SH-SY5Y (cell line): ENCODE measurements at regions not wholly inside any gene's neighbourhood (a gene's known extent, or its start where the extent isn't known, plus 50 kb on each side); places are given as distances from the start of the nearest gene placed in this dataset.

Experiments
- GATA2 ChIP-seq: IDR thresholded peaks from 2 replicates; pipeline ENCODE4 v1.6.1; 2011; ENCODE audit warnings: mild to moderate bottlenecking, low read depth, low read length
- GATA3 ChIP-seq: IDR thresholded peaks from 2 replicates; pipeline ENCODE4 v1.6.1; 2011; ENCODE audit warnings: low read depth, mild to moderate bottlenecking, low read length, moderate library complexity

DNA sequence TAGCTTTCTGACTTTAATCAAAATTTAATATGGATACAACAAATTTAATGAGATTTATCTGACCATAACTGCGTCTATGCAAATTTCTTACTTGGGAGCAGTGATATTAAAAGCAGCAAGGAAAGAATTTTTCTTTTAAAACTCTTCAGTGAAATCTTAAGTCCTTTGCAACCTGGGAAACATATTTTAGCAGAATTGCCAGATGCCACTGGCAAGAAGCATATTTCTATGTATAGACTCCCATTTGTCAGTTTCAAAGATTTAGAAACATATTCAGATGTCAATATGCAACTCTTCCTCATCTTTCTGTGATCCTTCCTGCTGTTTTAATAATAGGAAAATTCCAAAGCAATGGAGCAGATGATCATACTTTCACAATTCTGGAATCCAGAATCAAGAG is 911.3 kb downstream of the LUZP2 start:
- TF ChIP-seq GATA2 (no peak), GATA3 (no peak)
